HG03439 (cell line): ENCODE measurements at regions not wholly inside any gene's neighbourhood (a gene's known extent, or its start where the extent isn't known, plus 50 kb on each side); places are given as distances from the start of the nearest gene placed in this dataset.
A peak's percentile ranks its signal among the peaks of the same experiment; 100 is the strongest.

Experiments used
- ATAC-seq: cut with Tn5 transposase; IDR thresholded peaks from one replicate; pipeline ENCODE4 v1.9.1; 2021; ENCODE audit warnings: mild to moderate bottlenecking, moderate library complexity; ENCODE audit not compliant: unreplicated experiment

DNA sequence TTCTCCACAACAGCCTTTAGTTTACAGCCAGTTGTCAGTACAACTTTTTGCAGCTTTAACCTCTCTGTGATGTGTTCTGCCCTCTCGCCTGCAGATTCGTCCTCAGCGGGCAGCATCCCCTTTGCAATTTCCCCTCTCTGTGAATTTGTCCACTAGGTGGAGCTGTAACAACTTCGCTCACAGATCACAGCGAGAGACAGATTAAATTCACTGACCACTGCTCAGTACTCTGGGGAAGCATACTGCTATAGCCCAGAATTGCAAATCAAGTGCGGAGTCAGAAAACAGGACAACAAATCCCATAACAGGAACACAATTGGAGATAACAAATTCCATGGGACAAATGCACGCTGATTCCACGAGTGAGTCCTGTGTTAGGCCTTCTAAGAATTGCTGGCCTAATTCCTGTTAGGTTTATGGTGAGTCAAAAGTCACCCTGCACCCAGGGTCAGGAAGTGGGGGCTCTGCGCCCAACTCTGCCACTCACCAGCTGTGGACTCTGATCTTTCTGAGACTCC lies 2124.9 kb downstream of the MAT2B start:
- peak; percentile 94 for ATAC-seq

GRCh38 chr5:165631235-165631634 lies 2125.8 kb downstream of the MAT2B start:
- no peak for ATAC-seq

DNA sequence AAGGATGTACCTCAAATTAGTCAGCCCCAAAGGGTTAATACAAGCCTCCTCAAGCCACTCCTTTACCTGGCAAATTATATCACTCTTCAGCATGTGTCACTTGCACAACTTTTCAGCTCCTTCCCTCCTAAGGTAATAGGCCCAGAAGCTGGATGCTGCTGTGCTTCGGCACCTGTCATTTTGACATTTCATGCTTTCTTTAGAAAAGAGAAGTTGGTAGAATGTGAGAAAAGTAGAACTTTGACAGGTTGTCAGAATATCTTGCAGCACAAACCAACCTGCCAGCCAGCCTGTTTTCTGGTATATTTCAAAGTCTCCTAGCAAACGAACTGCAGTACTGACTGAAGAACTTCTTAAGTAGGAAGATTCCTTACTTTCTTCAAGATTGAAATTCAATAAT lies 2136.9 kb downstream of the MAT2B start:
- no peak for ATAC-seq

DNA sequence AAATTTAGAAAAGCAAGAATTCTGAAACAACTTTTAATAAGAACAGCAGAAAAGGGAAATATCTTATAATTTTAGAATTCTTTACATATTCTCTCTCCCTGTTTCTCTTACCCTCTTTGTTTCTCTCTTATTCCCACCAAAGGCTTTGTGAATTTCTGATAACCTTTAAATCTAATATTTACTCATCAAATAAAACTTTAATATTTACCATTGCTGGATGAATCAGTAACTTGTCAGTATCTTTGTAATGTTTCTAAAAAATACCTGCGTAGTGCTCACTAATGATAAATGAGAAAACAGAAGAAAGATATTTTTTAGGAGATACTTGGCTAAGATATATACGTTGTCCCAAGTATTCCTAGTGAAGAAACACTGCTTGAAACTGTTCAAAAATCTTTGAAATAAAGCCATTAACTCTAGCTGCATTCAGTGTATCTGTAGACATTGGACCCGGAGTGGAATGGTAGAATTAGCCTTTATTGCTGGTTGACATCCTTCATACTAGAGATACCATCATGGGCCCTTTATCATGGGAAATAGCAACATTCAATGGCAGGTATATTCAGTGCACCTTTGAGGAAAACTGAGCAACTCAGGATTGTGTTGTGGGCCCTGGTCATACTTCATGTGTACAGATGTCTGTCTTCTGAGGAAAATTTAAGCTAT lies 2160.4 kb downstream of the MAT2B start:
- no peak for ATAC-seq

DNA sequence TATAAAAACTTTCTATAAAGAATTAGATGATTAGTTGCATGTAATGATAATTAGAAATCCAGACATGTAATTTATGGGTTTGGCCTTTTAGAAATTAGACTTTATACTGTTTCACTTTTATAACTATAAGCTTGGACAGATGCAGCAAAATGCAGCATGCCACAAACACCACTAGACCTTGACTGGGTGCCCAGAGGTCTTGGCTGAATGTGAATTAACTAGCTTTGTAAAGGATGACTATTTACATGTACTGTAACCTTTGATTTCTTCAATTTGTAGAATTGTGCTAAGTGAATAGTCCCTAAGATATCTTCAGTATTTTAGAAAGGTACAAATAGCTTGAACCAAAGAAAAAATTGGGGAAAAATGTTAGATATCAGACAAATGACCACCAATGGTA lies 2168.1 kb downstream of the MAT2B start:
- ATAC-seq: no peak

- ATAC-seq: no peak
These were observed 2190.4 kb downstream of the MAT2B start for GRCh38 chr5:165695796-165696195.

DNA sequence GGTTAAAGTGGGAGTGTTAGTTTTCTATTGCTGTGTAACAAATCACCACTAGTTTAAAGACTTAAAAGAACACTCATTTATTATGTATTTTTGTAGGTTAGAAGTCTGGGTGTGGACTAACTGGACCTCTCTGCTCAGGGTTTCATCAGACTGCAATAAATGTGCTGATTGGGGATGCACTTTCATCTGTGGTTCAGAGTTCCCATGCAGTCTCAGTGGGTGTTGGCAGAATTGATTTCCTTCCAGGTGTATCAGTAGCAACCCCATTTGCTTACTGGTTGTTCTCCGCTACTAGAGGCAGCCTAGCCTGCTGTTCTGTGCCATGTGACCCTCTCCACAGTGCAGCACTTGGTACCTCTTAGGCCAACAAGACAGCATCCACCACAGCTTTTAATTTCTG lies 2200.5 kb downstream of the MAT2B start:
- no peak for ATAC-seq

- ATAC-seq: no peak
These were observed 2206.6 kb downstream of the MAT2B start for GRCh38 chr5:165712011-165712410.

GRCh38 chr5:165714598-165714997 lies 2209.2 kb downstream of the MAT2B start:
- ATAC-seq: no peak

DNA sequence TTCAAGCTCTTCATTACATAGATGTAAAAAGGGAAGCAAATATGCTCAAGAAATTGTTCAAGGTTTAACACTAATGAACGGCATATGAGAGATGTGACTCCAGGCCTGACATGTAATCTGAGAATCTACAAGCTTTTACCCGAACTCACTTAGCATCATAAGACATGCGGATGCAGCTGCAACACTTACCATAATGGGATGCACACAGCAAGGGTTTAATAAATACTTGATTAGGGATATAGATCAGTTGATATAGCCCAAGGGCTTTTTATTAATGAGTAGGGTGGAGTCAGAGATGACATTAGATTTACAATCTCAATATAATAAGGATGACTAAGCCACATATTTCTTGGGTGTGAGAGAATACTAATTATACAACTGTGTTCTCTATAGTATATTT lies 2215.5 kb downstream of the MAT2B start:
- ATAC-seq: no peak

DNA sequence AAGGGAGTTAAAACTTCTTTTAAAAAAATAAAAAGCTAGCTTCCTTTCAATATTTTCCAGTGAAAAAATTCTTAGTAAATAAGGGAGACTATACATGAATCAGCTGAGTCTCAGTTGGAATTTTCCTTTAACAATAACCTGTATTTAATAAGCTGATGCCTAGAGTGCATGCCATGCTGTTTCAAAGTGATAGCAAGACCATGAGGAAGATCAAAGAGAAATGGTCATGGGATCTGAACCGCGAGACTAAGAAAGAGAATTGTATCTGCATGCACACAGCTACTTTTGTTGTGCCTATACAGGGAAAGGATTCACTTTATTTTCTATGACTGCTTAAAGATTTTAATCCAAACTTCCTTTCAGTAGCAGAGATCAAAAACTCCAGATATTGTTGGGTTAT lies 2217.0 kb downstream of the MAT2B start:
- ATAC-seq: no peak

DNA sequence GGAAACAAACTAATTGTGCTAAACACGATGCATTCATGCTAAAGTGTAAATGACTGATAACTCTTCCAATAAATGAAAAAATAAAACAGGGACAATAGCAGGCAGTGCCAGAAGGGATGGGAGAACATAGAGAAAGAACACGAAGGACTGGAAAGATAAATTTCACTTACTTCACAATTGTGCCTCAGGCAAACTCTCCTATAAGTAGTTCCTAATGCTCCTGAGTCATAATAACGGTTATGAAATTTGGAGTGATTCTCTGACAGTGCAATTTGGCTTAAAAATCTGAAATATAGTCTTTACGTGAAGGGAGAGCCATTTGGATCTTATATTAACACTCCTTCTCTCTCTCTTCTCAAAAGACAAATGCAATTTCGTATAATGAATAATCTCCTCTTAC lies 2218.5 kb downstream of the MAT2B start:
- no peak for ATAC-seq

- no peak for ATAC-seq
These were observed 2223.0 kb downstream of the MAT2B start for GRCh38 chr5:165728425-165728824.

- no peak for ATAC-seq
These were observed 2230.0 kb downstream of the MAT2B start for GRCh38 chr5:165735388-165735787.

- ATAC-seq: no peak
These were observed 2233.8 kb downstream of the MAT2B start for GRCh38 chr5:165739079-165739741.

DNA sequence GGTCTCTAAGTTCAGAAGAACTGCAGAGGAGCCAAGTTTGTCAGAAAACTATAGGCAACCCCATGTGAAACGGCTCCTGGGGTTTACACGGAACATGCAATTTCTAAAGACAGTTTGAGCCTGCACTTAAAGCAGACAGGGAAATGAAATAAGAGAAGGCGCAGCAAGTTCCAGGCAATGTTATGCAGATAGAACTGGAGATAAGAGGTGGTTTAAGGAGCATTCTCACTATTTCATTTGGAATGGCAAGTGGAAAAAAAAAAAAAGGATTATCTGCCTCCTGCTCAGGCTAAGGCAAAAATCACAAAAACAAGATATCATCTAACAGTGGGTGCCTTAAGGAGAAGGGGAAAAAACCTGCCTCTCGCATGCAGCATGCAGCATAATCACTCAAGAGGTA lies 2252.4 kb downstream of the MAT2B start:
- ATAC-seq: no peak

DNA sequence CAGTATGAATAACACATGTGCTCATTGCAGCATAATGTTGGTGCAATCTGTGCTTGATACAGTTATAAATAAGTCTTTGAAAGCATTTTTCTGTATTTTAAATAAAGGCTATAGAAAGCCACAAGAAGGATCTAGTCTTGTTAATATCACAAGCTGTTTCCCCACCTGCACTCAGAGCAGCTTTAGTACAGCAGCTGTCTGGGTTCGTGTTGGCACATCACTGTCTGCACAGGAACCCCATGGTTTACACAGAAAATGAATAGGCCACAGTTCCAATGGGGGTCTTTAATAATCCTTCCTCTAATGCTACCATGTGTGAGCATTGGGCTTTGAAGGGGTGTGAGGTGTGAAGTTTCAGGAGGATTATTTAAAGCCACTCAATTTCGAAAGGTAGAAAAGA lies 2269.7 kb downstream of the MAT2B start:
- no peak for ATAC-seq

DNA sequence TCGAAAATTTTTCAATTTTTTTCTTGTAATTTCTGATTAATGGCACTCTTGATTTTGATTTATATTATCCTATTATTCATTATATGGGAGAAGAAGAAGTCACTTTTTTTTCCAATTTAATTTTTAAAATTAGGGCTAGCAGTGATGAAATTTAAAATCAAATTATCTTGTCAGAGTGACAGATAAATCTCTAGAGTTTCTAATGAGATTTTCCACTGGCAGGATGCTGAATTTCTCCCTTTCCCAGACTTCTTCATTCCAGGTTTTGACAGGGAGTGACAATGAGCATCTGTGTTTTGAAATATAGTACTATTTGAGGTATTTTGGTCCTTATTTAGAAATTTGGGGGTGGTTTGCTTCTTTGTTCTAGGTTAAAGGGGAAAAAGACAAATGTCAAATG lies 2274.1 kb downstream of the MAT2B start:
- no peak for ATAC-seq

GRCh38 chr5:165780901-165781300 lies 2275.5 kb downstream of the MAT2B start:
- no peak for ATAC-seq

DNA sequence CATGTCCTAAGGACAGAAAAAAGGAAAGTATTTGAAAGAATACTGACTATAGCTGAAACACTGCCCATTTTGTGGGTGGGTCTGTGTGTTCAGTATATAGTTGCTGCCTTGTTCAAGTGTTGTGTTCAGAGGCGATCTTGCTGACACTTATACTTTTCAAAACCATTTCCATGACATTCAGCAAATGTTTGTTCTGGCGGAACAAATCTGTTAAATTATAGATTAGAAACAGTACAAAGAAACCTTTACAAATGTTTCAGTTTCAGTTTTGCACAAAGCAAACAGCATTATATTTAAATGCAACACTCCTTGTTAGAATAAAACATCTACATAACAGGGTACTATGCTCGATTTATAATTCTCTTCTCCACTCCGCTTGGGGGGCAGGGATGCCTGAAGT lies 2276.3 kb downstream of the MAT2B start:
- ATAC-seq: no peak

DNA sequence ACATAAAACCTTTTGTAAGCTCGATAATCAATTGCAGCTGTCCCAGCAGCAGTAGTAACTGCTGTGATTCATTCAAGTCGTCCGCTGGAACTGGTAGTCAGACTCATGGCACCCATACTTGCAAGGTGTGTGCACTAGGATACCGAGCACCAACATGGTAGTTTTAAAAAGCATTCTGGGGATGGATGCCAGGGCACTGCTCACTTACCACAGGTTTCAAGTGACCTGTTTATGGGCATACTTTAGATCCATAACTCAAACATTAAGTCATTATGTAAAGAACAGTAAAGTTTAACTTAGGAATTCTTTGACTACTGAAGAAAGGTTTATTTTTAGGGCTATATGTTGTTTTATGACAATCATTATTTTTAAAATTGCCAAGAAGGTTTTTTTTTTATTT lies 2277.6 kb downstream of the MAT2B start:
- ATAC-seq: no peak

DNA sequence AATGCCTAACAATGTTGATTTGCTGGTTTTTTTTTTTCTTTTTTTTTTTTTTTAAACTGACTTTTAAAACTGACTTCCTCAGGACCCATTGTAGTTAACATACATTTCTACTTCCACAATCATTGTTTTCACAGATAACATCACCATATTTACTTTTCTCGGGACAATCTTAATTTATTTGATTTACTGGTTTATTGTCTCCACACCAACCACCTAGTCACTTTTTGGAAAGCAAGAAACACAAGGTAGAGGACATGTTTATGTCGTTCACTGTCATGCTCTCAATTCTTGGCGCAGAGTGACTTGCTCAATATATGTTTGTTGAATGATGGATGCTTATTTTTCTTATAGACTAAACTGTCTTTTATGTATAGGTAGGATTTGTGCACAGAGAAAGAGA lies 2280.7 kb downstream of the MAT2B start:
- ATAC-seq: no peak

DNA sequence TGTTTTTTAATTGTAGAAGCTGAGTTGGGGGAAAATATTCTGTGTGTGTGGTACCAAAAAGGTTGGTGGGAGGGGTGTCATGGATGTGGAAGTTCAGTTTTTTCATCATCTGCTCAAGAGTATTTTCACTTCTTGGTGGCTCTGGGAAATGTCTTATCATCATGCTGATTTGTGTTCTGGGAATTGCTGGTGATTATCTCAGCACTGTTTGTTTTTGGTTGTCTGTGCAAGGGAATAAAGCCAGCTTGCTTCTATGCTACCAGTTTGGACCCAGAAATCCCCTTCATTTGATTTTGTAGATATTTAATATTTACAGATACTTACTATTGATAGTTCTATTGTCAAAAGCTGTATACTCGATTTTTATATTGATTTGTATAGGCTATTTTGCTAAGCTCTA lies 2289.7 kb downstream of the MAT2B start:
- ATAC-seq: no peak
